Testis (tissue), 2 donors: ENCODE measurements at regions not wholly inside any gene's neighbourhood (a gene's known extent, or its start where the extent isn't known, plus 50 kb on each side); places are given as distances from the start of the nearest gene placed in this dataset.

ENCODE experiments used
- DNase-seq: peaks from one replicate; pipeline ENCODE4 v3.0.0-alpha.2; 2019
- H3K27ac ChIP-seq, 2 donors: fragments of 200-600 bp; sonication (generic); one replicate each; pipeline ENCODE4 v1.5.1; 2019
- H3K27me3 ChIP-seq: fragments of 200-600 bp; sonication (generic); one replicate; pipeline ENCODE4 v1.5.1; 2019
- H3K36me3 ChIP-seq: fragments of 200-600 bp; sonication (generic); one replicate; pipeline ENCODE4 v1.5.1; 2017; ENCODE audit warnings: low read depth; ENCODE audit errors: missing control alignments
- H3K4me1 ChIP-seq: fragments of 200-600 bp; sonication (generic); one replicate; pipeline ENCODE4 v1.5.1; 2019
- H3K4me3 ChIP-seq, 2 donors: fragments of 200-600 bp; sonication (generic); one replicate each; pipeline ENCODE4 v1.5.1; 2017 to 2019
- H3K9me3 ChIP-seq: fragments of 200-600 bp; sonication (generic); one replicate; pipeline ENCODE4 v1.5.1; 2017
- CTCF ChIP-seq, 3 experiments: fragments of 450-650 bp in 2 of 3; fragments of 200-600 bp in 1 of 3; sonication (generic) in 1 of 3; IDR thresholded peaks; one replicate each; pipeline ENCODE4 v1.5.1; 2016 to 2019; ENCODE audit warnings: antibody characterized with exemption in 3 of 3, mild to moderate bottlenecking in 2 of 3, moderate library complexity in 1 of 3
- POLR2A ChIP-seq: fragments of 450-650 bp; IDR thresholded peaks from one replicate; pipeline ENCODE4 v1.6.1; 2017; ENCODE audit warnings: antibody characterized with exemption, mild to moderate bottlenecking, moderate library complexity
- WGBS, 2 donors: methylation state at CpG; one replicate each; pipeline ENCODE4 v1.1.5; 2018; 5-methylcytosine and 5-hydroxymethylcytosine counted together
- intact Hi-C: fragments of 100-400 bp; cut with DNase I; formaldehyde crosslinking; loops from one replicate; pipeline ENCODE4 v1.15.1; 2023; ENCODE audit warnings: low total_unique reads

DNA sequence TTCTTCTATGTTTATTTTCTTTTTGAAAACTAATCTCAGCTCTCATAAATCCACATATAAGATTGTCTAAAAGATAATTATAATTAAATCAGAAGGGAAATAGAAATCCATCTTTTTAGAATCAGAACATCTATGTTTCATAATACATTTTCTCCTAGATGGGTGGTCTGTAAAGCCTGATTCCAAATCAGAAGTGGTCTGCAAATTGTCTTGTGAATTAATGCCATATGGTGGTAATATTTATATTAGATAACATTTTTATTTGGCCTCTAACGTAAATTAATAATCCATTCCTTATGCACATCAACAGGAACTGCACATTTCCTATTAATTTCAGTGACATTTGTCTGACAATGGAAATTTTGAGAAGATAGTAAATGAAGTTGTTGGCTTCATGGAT, 52.8 kb upstream of the TBC1D5 start:
- H3K4me3 ChIP-seq = no peak overlapping the region
- DNase-seq = no peak
- WGBS, 2 donors = 81 to 90% methylated on average over 1 of the region's 1 CpG
- no peak overlapping the region for H3K27ac ChIP-seq
- no peaks in the 10 kb centered on the region for H3K9me3 ChIP-seq
- no peaks in the 10 kb centered on the region for H3K4me1 ChIP-seq
- no peaks in the 10 kb centered on the region for H3K27me3 ChIP-seq
- intact Hi-C loops = no loop called here
- no peaks in the 10 kb centered on the region for H3K36me3 ChIP-seq
- no peak for TF ChIP-seq POLR2A
- TF ChIP-seq CTCF (IDR thresholded peaks at IDR 0.05) = no peak

DNA sequence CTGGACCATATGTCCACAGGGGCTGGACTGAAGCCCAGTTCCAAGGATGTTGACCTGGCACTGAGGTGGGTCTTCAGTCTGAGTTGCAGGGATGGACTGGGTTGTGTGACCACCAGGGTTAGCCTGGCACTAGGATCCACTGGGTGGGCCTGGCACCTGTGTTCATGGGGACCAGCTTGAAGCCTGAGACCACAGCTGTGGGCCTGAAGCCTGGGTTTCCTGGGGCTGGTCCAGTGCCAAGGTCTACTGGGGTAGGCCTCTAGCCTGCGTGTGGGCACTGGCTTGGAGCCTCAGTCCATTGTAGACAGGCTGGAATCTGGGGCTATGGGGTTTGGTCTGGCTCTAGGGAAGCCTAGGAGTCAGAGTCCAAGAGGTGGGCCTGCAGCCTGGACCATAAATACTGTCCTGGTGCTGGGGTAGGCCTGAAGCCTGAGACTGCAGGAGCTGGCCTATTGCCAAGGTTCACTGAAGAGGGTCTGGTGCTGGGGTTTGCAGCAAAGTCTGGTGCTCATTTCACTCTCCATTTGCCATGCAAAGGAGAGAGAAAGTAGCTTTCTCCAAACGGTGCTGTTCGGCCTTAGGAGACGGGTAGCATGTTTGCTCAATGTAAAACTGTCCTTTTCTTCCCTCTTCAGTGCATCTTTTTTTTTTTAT, 51.2 kb upstream of the TBC1D5 start:
- Histone ChIP-seq H3K9me3 (no peaks in the 10 kb centered on the region), H3K36me3 (no peaks in the 10 kb centered on the region), H3K27ac (no peak overlapping the region), H3K4me3 (no peak overlapping the region), H3K4me1 (no peaks in the 10 kb centered on the region), H3K27me3 (no peaks in the 10 kb centered on the region)
- DNase-seq = no peak
- TF ChIP-seq CTCF (IDR thresholded peaks at IDR 0.05) = no peak
- TF ChIP-seq POLR2A = no peak
- WGBS, 2 donors = 90 to 97% methylated on average over 3 to 4 of the region's 4 CpGs
- intact Hi-C loops = no loop called here
